HG02610 (cell line): ENCODE measurements at regions not wholly inside any gene's neighbourhood (a gene's known extent, or its start where the extent isn't known, plus 50 kb on each side); places are given as distances from the start of the nearest gene placed in this dataset.

ENCODE experiments used
- ATAC-seq: cut with Tn5 transposase; IDR thresholded peaks from one replicate; pipeline ENCODE4 v1.9.1; 2021; ENCODE audit warnings: mild to moderate bottlenecking, moderate library complexity; ENCODE audit not compliant: unreplicated experiment

DNA sequence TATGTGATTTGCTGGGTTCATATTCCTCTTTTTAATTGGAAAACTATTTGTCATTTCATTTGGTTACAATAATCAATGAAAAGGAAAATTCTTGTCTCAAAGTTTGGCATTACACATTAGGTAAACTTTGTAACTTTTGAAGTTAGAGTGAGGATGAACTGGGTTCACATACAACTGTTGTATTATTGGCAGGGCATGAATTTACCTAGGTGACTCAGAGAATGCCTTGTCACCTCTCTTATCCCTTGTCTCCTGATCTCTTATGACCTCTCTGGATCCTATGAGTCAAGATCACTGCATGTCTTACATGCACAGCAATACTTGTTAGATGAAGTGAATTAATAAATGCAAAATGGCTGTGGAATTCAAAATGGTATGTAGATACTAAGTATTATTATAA is 563.4 kb upstream of the GCFC2 start:
- ATAC-seq: no peak

DNA sequence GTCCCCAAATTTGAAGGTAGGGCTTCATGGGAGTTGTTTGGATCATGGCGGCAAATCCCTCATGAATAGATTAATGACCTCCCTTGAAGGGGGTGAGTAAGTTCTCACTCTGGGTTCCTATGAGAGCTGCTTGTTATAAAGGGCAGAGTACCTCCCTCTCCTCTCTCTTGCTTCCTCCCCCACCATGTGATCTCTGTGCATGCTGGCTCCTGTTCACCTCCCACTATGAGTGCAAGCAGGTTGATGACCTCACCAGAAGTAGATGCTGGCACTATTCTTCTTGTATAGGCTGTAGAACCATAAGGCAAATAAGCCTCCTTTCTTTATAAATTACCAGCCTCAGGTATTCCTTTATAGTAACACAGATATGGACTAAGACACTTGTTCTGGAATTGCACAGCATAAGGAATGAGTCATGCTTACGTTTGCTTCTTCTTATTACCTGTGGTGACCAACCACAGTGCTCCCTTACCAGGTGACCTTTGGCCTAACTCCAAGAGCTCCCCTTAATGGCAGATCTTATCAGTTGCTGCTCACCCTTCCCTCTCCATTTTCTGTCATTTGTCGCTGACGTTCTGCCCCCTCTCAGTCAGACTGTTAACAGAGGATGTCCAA is 559.5 kb upstream of the GCFC2 start:
- ATAC-seq: no peak

DNA sequence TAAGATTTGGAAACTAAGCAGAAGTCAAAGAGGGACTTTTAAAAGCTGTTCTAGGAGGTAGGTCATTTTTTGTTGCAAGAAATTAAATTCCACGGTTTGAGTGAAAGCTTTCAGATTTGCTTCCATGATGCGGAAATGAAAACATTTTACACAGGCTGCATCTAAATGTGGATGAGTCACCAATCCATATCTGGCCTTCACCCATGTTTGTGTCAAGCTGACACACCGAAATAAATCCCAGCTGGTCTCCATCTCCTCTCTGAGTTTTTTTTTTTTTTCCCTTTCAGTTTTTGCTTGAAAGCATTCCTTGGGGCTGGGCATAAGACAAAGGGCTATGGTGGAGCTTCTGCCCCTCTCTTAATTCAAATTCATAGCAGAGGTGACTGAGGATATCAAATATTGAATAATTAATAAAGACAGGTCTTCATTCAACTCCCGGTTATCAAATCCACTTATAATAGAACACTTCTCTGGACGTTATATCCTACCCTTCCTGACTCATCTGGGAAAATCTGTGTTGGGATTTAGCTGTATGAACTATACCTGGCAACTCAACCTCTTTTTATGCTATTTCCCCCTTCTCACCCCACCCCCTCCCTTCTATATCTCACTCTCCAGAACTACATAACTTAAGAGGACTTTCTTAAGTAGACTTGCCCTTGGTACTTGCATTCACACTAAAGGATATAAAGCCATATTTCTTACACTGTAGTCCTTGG is 558.3 kb upstream of the GCFC2 start:
- no peak for ATAC-seq

DNA sequence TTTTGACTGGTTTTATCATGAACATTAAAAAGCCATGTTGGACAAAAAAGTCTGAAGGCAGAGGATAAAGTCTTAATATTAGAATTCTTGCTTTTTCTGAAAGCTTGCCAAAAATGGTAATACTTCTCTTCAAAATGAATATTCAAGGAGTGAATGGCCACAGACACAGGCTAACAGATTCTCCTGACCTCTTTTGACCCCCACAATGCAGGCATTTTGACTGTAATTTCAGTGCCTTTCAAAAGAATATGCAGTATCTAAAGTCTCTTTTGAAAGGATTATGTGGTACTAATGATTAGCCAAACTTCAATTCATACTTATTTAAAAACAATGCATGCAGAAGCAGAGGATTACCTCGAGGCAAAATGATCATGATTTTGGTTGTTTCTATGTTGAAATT is 557.8 kb upstream of the GCFC2 start:
- no peak for ATAC-seq

DNA sequence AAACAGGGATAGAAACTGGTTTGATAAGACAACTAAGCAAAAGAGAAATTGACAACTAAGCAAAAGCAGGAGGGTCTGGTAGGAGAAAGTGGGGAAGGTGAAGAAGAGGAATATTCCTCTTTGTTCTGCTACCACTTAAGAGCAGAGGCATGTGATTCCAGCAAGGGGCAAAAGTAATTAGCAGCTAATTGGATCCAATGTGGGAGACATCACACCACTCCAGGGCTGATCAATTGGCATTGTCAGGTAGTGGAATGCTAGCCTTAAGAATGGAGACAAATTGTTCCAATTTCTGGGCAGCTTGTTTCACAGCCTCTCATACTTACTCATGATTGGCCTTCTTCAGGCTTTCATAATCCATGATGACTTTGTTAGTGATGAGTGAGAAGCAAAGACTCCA is 547.1 kb upstream of the GCFC2 start:
- ATAC-seq: no peak

DNA sequence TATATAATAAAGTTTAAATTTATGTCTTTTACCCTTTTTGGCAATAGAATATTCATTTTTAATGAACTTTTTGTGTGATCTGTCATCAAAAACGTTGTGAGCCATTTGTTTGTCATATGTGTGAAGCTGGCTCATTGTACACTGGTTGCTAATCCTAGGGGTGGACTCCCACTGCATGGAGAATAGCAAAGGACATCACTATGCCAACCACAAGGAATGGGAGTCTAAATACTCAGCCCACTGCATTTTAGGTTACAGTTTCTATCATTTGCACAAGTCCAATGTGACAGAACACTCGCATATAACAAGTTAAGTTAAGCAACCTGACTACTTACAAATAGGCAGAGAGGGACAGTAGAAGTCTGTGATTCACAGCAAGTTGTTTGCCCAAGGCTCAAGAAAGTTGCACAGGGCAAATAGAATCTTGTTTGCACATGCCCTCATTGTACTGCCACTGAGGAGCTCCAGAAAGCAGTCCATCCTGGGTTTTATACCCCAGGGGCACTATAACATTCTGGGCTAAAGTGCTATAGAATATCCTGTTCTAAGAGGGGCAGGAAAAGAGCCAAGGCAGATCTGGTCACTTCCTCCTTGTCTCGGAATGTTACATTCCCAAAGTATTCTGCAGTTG is 545.9 kb upstream of the GCFC2 start:
- ATAC-seq: no peak

DNA sequence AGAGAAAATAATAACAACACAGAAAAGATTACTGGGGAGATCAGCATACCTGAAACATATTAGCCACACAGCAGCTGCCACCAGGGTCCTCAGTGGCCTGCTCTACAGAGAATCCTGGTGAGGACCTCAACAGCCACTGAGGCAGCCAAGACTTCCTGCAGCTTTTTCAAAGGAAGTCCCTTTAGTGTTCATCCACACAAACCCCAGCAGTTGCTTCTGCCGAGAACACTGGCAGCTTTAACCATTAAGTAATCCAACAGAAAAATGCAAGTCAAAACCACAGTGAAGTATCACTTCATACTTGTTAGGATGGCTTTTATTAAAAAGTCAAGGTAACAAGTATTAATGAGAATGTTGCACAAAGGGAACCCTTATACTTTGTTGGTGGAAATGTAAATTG is 542.0 kb upstream of the GCFC2 start:
- ATAC-seq: no peak

DNA sequence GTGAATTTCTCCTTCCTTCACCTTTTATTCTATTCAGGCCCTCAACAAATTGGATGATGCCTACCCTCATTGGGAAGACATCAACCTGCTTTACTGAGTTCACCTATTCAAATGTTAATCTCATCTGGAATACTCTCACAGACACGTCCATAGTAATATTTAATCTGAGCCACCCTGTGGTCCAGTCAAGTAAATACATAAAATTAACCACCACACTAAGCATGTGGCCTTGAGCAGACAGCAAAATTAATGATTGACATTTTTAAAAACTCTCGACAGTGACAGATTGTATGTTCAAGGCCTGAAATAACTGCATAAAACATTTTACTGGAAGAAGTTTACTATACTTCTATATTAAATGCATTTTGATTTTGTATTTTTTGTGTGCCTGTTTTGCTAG is 540.6 kb upstream of the GCFC2 start:
- no peak for ATAC-seq

DNA sequence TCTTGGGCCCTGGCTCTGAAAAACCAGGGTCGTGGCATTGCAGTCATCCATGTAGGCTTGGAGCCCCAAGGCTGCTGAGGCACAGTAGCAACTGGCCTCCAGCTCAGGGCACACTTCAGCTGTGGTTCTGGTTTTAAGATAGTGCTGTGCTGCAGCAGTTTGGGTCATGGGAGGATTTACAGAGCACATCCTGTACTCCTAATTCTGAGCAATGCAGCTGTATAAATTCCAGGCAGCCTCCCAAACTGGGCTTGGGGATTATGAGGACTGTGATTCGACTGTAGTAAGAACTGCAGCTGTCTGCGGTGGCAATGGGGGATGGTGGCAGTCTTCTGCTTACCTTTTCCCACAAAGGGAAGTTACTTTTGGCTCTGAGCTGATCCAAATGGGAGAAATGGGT is 536.3 kb upstream of the GCFC2 start:
- ATAC-seq: no peak

DNA sequence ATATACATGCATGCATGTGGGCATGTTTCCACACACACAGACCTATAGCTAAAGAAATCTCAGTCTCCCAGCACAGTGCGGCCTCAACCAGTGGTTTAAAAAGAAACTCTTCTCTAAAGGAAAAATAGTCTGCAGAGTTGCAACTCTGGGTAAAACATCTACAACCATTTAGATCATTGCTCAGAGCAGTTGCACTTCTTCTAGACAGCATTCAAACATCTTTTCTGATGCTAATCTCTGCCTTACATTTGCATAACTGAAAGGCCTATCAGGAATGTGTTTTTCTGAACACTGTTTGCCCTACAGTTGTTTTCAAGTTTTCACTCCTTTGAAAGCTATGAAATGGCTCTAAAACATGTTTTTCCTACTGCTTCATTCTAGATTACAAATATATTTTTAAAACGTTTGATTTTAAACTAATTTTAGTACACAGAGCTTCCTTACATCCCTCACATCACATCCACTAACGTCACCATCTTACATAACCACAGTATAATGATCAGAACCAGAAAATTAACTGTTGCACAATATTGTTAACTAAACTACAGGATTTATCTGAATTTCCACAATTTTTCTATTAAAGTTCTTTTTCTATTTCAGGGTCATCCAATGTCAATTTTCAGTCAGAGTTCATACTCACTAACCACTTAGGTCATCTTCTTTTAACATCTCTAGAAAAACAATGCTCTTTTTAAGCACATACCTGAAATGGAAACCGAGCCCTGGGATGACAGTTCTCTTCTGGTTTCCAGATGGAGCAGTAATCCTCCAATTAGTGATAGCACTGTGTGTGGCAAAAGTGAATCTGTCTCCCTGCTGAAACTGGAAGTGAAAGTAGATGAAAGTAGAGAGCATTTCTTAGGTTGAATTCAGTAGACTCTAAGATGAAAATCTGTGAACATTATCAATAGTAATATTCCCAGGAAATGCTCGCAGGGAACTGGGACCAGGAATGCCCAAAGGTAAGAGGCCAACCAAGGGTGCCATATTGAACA is 501.6 kb upstream of the GCFC2 start:
- ATAC-seq: peak; percentile 60

DNA sequence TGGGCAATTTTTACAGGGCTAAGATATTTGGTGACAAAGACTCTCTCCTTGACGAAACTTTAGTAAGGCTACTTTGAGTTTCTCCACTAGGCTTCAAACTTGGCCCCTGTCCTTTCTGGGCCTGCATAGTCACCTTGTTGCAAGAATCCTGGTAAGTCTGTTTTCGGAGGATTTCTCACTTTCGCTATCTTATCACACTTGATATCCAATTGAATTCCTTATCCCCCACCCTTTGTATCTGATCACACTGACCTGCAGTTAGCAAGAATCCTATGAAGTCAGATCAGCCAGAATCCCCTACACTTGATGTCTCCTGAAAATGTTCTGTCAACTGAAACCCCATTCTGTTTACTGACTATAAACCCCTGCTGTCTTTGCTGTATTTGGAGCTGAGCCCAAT is 499.8 kb upstream of the GCFC2 start:
- no peak for ATAC-seq

DNA sequence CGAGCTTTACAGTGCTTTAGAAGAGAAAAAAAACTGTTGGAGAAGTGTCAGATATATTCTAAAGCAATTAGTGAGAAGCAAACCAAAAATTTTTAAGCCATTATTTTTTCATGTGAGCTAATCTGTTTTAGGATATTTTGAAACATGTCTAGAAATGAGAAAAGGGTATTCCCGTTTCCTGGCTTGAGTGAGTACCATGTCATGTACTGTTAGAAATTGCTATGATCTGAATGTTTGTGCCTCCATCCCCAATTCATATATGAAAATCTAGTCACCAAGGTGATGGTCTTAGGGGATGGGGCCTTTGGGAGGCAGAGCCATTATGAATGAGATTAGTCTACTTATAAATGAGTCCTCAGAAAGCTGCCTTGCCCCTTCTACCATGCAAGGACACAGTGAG is 493.3 kb upstream of the GCFC2 start:
- peak; percentile 78 for ATAC-seq

DNA sequence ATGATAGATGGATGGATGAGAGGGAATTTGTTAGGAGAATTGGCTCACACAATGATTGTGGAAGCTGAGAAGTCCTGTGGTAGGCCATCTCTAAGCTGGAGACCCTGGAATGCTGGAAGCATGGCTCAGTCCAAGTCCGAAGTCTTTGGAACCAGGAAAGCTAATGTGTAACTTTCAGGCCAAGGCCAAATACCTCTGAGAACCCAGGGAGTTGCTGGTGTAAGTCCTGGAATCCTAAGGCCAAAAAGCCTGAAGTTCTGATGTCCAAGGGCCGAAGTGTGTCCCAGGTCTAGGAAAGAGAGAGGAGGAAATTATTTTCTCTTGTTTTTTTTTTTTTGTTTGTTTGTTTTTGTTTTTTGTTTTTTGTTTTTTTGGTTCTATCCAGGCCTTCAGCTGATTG is 492.2 kb upstream of the GCFC2 start:
- ATAC-seq: no peak

DNA sequence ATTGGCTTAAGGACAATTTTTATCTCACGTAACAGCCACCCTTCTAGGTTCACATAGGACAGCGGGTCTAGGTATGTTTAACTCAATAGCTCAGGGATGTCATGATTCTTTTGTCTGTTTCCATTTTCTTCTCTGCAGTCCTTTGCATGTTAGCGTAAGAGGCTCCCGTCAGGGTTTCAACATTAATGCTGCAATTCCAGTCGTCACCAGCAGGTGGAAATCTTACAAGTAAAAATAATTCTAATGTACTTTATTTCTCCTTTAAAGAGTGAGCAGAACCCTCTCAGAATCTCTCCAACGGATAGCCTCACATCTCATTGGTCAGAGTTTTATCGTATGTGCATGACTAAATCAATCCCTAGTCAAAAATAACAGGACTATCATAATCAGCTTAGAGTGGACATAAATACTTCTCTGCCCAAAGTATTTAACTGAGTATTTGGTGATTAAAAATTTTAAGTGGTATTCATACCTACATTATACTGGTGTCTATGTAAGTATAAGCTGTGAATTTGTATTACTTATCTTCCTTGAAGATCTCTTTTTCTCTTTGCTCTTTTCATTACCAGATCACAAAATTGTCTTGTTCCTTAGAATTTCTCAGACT is 487.2 kb upstream of the GCFC2 start:
- peak; percentile 53 for ATAC-seq

DNA sequence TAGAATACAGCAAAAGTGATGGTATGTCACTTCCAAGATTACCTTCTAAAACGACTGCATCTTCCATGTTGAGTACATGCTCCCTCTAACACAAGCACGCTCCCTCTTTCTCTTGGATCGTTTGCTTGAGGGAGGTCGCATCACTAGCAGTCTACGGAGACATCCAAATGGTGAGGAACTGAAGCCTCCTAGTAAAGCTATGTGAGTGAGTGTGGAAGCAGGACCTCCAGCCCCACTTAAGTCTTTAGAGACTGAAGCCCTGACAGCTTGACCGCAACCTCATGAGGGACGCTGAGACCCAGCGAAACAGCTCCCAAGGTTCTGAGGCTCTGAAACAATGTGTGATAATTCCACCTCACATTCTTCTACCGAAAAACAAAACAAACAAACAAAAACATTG is 486.7 kb upstream of the GCFC2 start:
- ATAC-seq: no peak

DNA sequence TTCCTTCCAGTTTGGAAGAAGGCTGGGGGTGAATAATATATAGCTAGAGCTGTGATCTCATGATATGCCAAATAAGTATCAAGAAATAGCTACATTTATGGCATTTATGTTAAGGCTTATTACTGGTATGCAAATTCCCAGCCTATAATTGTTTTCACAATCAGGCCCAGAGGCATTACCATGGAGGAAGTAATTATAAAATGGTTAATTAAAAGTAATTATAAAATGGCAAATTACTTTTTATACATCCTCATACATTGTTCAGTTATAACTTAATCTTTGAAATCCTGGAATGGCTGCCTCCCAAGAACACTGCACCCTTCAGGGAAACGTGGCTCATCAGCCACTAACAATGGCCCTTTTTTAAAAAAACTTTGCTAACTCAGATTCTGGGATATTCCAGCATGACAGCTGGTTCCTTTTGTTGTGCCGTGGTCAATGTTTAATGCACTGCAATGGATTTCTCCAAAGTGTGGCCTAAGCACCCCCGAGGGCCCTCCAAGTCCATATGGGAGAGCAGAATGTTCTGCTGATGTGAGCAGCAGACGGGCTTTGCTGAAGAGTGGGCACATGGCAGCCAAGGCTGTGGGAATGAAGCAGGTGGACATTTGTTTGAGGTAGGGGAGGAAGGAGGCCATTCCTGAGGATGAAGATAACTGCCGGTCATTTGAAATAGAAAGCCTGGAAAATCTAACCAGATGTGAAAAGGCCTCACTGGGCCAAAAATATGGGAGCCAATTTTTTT is 483.5 kb upstream of the GCFC2 start:
- ATAC-seq: no peak

DNA sequence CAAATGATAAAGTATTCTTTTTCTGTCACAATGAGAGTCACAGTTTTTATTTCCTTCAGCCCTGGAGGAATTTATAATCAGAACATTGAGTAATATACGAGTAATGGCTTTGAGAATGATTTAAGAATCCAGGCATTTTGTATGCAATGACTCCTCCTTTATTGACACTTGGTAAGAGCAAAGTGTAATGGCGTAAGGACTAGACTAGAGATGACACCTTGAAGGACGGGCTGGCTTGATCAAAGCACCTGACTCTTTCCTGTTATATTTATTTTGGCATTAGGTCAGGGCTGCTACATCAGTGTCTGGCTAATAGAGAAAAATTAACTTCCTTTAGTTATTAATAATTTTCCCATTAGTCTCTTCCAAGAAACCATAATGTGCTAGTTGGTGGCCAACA is 482.4 kb upstream of the GCFC2 start:
- no peak for ATAC-seq

DNA sequence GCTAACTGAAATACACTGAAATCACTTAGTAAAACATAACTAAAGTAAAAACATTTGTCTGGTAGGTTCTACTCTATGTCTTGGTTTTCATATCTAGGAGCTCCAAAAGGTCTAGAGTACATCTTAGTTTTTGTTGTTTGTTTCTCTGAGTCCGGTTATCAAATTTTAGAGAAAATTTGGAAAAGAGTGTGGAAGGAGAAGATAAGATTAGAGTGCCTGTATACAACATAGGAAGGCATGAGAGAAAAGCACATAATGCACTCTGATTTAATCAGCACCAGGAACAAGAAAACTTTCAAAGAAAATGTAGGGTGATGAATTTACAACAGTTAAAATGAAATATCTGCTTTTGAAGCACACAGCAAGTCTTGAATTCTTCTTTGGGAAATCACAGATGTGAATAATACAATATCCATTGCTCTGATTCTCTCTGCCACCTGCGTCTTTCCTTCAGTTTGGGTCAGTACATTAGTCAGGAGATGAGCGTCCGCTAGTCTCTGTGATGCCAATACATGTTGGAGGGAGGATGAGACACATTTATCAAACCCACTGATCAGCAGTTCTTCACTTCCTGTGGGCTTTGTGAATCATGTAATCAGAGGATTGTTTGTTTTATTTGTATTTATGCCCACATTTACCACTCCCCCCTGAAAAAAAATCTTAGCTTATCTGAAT is 477.8 kb upstream of the GCFC2 start:
- ATAC-seq: no peak

DNA sequence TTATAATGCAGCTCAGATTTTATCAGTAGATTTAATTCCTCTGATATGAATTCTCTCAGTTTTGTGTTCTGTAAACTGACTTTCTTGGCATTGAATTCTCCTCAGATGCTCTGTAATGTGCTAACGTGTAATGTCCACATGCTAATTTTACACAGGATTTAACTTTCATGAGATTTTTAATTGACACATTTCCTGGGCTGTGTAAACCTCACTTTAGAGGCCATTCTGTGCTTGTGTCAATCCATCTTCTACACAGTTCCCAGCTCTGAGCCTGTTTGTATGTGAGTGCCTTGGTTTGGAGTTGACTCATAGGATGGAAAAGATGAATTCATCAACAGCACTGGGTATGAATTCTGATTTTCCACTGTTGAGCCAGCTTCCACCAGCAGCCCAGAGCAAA is 476.7 kb upstream of the GCFC2 start:
- ATAC-seq: no peak

DNA sequence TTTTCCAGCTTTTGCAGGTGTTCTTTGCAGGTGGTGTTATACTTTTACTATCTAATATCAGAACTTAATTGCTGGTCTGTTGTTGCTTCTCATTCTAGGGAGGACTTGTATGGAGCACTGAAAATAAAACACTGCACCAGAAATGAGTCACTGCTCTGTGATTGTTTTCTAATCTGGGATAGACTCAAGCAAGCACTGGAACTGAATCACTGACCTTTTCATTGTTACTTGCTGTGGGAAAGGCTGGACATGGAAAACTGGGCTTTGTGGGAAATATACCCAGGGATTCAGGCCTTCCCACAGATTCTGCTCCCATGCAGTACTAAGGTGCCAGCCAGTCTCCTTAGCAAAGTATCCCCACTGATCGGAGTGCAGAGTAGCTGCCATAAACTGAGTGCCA is 470.0 kb upstream of the GCFC2 start:
- ATAC-seq: no peak
